Endothelial cell of umbilical vein (primary cell): ENCODE measurements at regions not wholly inside any gene's neighbourhood (a gene's known extent, or its start where the extent isn't known, plus 50 kb on each side); places are given as distances from the start of the nearest gene placed in this dataset.

Experiments
- BruUV-seq: library from RNA; stranded (reverse); fragments of 400-500 nt; replicated peaks from 2 replicates; lab custom pipeline; 2021; lab: Mats Ljungman, UMichigan
- CTCF ChIA-PET: fragments of 300-600, 350-600 bp; sonication (Branson Sonifier 250); formaldehyde crosslinking; loops from one replicate; lab custom pipeline; 2021; ENCODE audit warnings: antibody characterized with exemption, inconsistent platforms; lab: Charles Lee
- POLR2A ChIA-PET: fragments of 300-600, 350-600 bp; sonication (Branson Sonifier 250); formaldehyde crosslinking; loops from one replicate; lab custom pipeline; 2021; ENCODE audit warnings: antibody characterized with exemption, inconsistent platforms; lab: Charles Lee
- DNase-seq: peaks from one replicate; pipeline ENCODE4 v3.0.0-alpha.2; 2011; ENCODE audit warnings: low read depth, low spot score
- FAIRE-seq: peaks from 2 replicates; lab custom pipeline; 2011; peaks lifted over from hg19 to GRCh38; lab: Jason Lieb, UNC
- H2AFZ ChIP-seq: 2 replicates; pipeline ENCODE4 v1.6.0; 2012; ENCODE audit warnings: low read depth, low read length, control low read depth, inconsistent platforms
- H3K27ac ChIP-seq: 2 replicates; pipeline ENCODE4 v1.5.1; 2011; ENCODE audit warnings: low read depth, mild to moderate bottlenecking, control low read depth, low read length, moderate library complexity; ENCODE audit not compliant: insufficient read depth
- H3K27me3 ChIP-seq, 2 experiments: 2 replicates each; pipeline versions ENCODE4 v1.6.0 to v1.6.1; 2011; ENCODE audit warnings: low read length in 2 of 2, mixed read lengths in 1 of 2; ENCODE audit not compliant: control insufficient read depth in 2 of 2, insufficient read depth in 2 of 2
- H3K36me3 ChIP-seq, 2 experiments: 2 replicates in 1 of 2; 3 replicates in 1 of 2; pipeline ENCODE4 v1.5.1; 2011; ENCODE audit warnings: low read length in 2 of 2, mild to moderate bottlenecking in 1 of 2, moderate library complexity in 1 of 2; ENCODE audit not compliant: control insufficient read depth in 2 of 2, insufficient read depth in 2 of 2; ENCODE audit errors: extremely low read depth in 1 of 2
- H3K4me1 ChIP-seq: 3 replicates; pipeline ENCODE4 v1.5.1; 2011; ENCODE audit warnings: mild to moderate bottlenecking, low read length; ENCODE audit not compliant: control insufficient read depth, insufficient read depth; ENCODE audit errors: extremely low read depth
- H3K4me2 ChIP-seq: 2 replicates; pipeline ENCODE4 v1.6.1; 2011; ENCODE audit warnings: low read length, control low read depth, mixed read lengths; ENCODE audit not compliant: insufficient read depth
- H3K4me3 ChIP-seq, 3 experiments: fragments of 200-600 bp in 1 of 3; sonication (generic), shearing (Covaris generic) in 1 of 3; replicated peaks in 1 of 3; 2 replicates each; pipeline ENCODE4 v1.5.1; 2011 to 2016; ENCODE audit warnings: control low read depth in 3 of 3, low read length in 3 of 3, mild to moderate bottlenecking in 2 of 3, inconsistent platforms in 1 of 3, low read depth in 1 of 3, moderate library complexity in 1 of 3; ENCODE audit not compliant: insufficient read depth in 1 of 3
- H3K79me2 ChIP-seq: 2 replicates; pipeline ENCODE4 v1.6.0; 2012; ENCODE audit warnings: low read length, inconsistent platforms; ENCODE audit not compliant: control insufficient read depth, insufficient read depth
- H3K9ac ChIP-seq: replicated peaks from 2 replicates; pipeline ENCODE3; 2011; ENCODE audit warnings: low read length, control low read depth; ENCODE audit not compliant: insufficient read depth; ENCODE audit errors: extremely low read depth
- H3K9me1 ChIP-seq: replicated peaks from 3 replicates; pipeline ENCODE4 v1.6.0; 2011; ENCODE audit warnings: mild to moderate bottlenecking, low read length; ENCODE audit not compliant: control insufficient read depth, insufficient read depth; ENCODE audit errors: extremely low read depth
- H3K9me3 ChIP-seq: replicated peaks from 2 replicates; pipeline ENCODE4 v1.5.1; 2012; ENCODE audit warnings: low read length, inconsistent platforms; ENCODE audit not compliant: control insufficient read depth, insufficient read depth
- H4K20me1 ChIP-seq: replicated peaks from 2 replicates; pipeline ENCODE3; 2011; ENCODE audit warnings: mild to moderate bottlenecking, low read length; ENCODE audit not compliant: control insufficient read depth, insufficient read depth; ENCODE audit errors: extremely low read depth
- CTCF ChIP-seq, 2 donors: IDR thresholded peaks; 1 replicate in 1 of 2; 2 replicates in 1 of 2; pipeline ENCODE4 v1.5.1; 2011; ENCODE audit warnings: low read length in 2 of 2, mild to moderate bottlenecking in 2 of 2, moderate library complexity in 2 of 2, control low read depth in 1 of 2, inconsistent platforms in 1 of 2, low read depth in 1 of 2; ENCODE audit not compliant: insufficient read depth in 1 of 2; ENCODE audit errors: extremely low read depth in 1 of 2
- EZH2 ChIP-seq: IDR thresholded peaks from 2 replicates; pipeline ENCODE4 v1.6.1; 2012; ENCODE audit warnings: borderline replicate concordance, low read depth, mild to moderate bottlenecking, moderate library complexity, low read length, inconsistent platforms; ENCODE audit not compliant: severe bottlenecking
- FOS ChIP-seq: IDR thresholded peaks from 2 replicates; pipeline ENCODE4 v1.6.1; 2011; ENCODE audit warnings: mild to moderate bottlenecking, low read length, moderate library complexity, borderline replicate concordance; ENCODE audit not compliant: insufficient read depth
- GATA2 ChIP-seq: IDR thresholded peaks from 2 replicates; pipeline ENCODE4 v1.7.0; 2011; ENCODE audit warnings: low read depth, mild to moderate bottlenecking, moderate library complexity, mixed read lengths, low read length; ENCODE audit not compliant: insufficient read length, insufficient read depth
- JUN ChIP-seq: IDR thresholded peaks from 2 replicates; pipeline ENCODE4 v1.6.1; 2011; ENCODE audit warnings: borderline replicate concordance, low read depth; ENCODE audit not compliant: insufficient read length, insufficient read depth
- MAX ChIP-seq: IDR thresholded peaks from 2 replicates; pipeline ENCODE4 v1.6.1; 2011; ENCODE audit not compliant: insufficient read depth, insufficient read length
- MYC ChIP-seq: IDR thresholded peaks from one replicate; pipeline ENCODE4 v1.6.1; 2011; ENCODE audit warnings: mild to moderate bottlenecking, low read depth, low read length
- POLR2A ChIP-seq: IDR thresholded peaks from 2 replicates; pipeline ENCODE4 v1.6.1; 2012; ENCODE audit warnings: low read depth, mild to moderate bottlenecking, control low read depth, low read length
- POLR2AphosphoS5 ChIP-seq: IDR thresholded peaks from 2 replicates; pipeline ENCODE4 v1.6.1; 2012; ENCODE audit warnings: low read depth, mild to moderate bottlenecking, control low read depth, low read length, moderate library complexity; ENCODE audit not compliant: insufficient read depth
- dilution Hi-C: fragments of 300-500 bp; cut with MboI; formaldehyde crosslinking; loops from one replicate; pipeline ENCODE4 v1.15.0; 2019; ENCODE audit warnings: low sequenced_read_pairs; ENCODE audit not compliant: extremely low pct_ligation_motif_present
- intact Hi-C: fragments of 100-400 bp; cut with micrococcal nuclease; formaldehyde crosslinking; loops from one replicate; pipeline ENCODE4 v1.10.0; 2022

GRCh38 chr4:162793004-162793403 is 373.7 kb downstream of the NAF1 start:
- Histone ChIP-seq H4K20me1 (no peaks in the 10 kb centered on the region), H3K36me3 (no peaks in the 10 kb centered on the region), H3K4me2 (no peak overlapping the region), H3K9me1 (no peaks in the 10 kb centered on the region), H3K9ac (no peak overlapping the region), H3K4me3 (no peak overlapping the region), H3K79me2 (no peaks in the 10 kb centered on the region), H3K27me3 (no peaks in the 10 kb centered on the region), H3K9me3 (peaks cover 5% of the 10 kb centered on the region), H3K27ac (no peak overlapping the region), H2AFZ (no peak overlapping the region), H3K4me1 (no peaks in the 10 kb centered on the region)
- no TSS peak for BruUV-seq
- intact Hi-C loops = no loop called here
- no peak for DNase-seq
- ChIA-PET POLR2A (no interaction called here), CTCF (no interaction called here)
- FAIRE-seq = no peak
- no peak for TF ChIP-seq MYC
- no peak for TF ChIP-seq GATA2
- TF ChIP-seq EZH2 = no peak
- dilution Hi-C loops = no loop called here

GRCh38 chr4:162791226-162791625 is 375.5 kb downstream of the NAF1 start:
- BruUV-seq = no TSS peak
- H3K4me1 ChIP-seq = no peaks in the 10 kb centered on the region
- POLR2A ChIA-PET = no interaction called here
- no peaks in the 10 kb centered on the region for H4K20me1 ChIP-seq
- FAIRE-seq = no peak
- CTCF ChIA-PET = no interaction called here
- H3K9ac ChIP-seq = no peak overlapping the region
- no peak overlapping the region for H3K4me2 ChIP-seq
- no peaks in the 10 kb centered on the region for H3K36me3 ChIP-seq
- intact Hi-C loops (no loop called here), dilution Hi-C loops (no loop called here)
- no peak overlapping the region for H3K27ac ChIP-seq
- TF ChIP-seq EZH2 (no peak), POLR2AphosphoS5 (no peak), GATA2 (no peak), JUN (no peak), MYC (no peak), POLR2A (no peak), MAX (no peak), CTCF (IDR thresholded peaks at IDR 0.05; ENCODE audit: extremely low read depth in 1 of 2, insufficient read depth in 1 of 2, low read depth in 1 of 2, low read length in 2 of 2) (no peak), FOS (no peak)
- no peaks in the 10 kb centered on the region for H3K27me3 ChIP-seq
- peaks cover 5% of the 10 kb centered on the region for H3K9me3 ChIP-seq
- no peak for DNase-seq
- H3K79me2 ChIP-seq = no peaks in the 10 kb centered on the region
- H3K9me1 ChIP-seq = no peaks in the 10 kb centered on the region
- H3K4me3 ChIP-seq = no peak overlapping the region
- H2AFZ ChIP-seq = no peak overlapping the region
